ENCODE measurements at regions not wholly inside any gene's neighbourhood (a gene's known extent, or its start where the extent isn't known, plus 50 kb on each side); places are given as distances from the start of the nearest gene placed in this dataset.
A peak's percentile ranks its signal among the peaks of the same experiment; 100 is the strongest.
"Not testable (repeated sequence)": the region's sequence is repeated elsewhere in the genome, so short reads cannot be mapped to it uniquely, and the experiment has no call there.

- peak; percentile 22 for DNase-seq
- Histone ChIP-seq H3K27ac (no peak overlapping the region), H3K4me3 (ENCODE audit: low read depth, low read length) (no peak overlapping the region), H3K27me3 (replicated peaks) (no peaks in the 10 kb centered on the region), H3K36me3 (replicated peaks) (no peaks in the 10 kb centered on the region)
- in situ Hi-C loops (cut with HindIII; ENCODE audit: low pct_ligation_motif_present, low sequenced_read_pairs), result no loop called here
- no peak for TF ChIP-seq CTCF (IDR thresholded peaks at IDR 0.05; ENCODE audit: low read depth, low read length, missing control alignments)
Observed at GRCh38 chr10:28180654-28181053, 122.2 kb downstream of the MPP7 start.

- in situ Hi-C loops (cut with HindIII; ENCODE audit: low pct_ligation_motif_present, low sequenced_read_pairs), result no loop called here
- no peaks in the 10 kb centered on the region for H3K36me3 ChIP-seq (replicated peaks)
- DNase-seq, result no peak
- H3K4me3 ChIP-seq (ENCODE audit: low read depth, low read length), result no peak overlapping the region
- TF ChIP-seq CTCF (IDR thresholded peaks at IDR 0.05; ENCODE audit: low read depth, low read length, missing control alignments), result no peak
- H3K27ac ChIP-seq, result no peak overlapping the region
- no peaks in the 10 kb centered on the region for H3K27me3 ChIP-seq (replicated peaks)
Observed at GRCh38 chr10:28179743-28180099, 123.1 kb downstream of the MPP7 start.

- Histone ChIP-seq H3K27me3 (replicated peaks) (no peaks in the 10 kb centered on the region), H3K36me3 (replicated peaks) (no peaks in the 10 kb centered on the region), H3K27ac (no peak overlapping the region), H3K4me3 (ENCODE audit: low read depth, low read length) (no peak overlapping the region)
- in situ Hi-C loops (cut with HindIII; ENCODE audit: low pct_ligation_motif_present, low sequenced_read_pairs), result no loop called here
- peak; percentile 58 for TF ChIP-seq CTCF (IDR thresholded peaks at IDR 0.05; ENCODE audit: low read depth, low read length, missing control alignments)
- peak; percentile 49 for DNase-seq
Observed at GRCh38 chr10:28179006-28179742, 123.7 kb downstream of the MPP7 start.

- no peak overlapping the region for H3K4me3 ChIP-seq (ENCODE audit: low read depth, low read length)
- no peak for TF ChIP-seq CTCF (IDR thresholded peaks at IDR 0.05; ENCODE audit: low read depth, low read length, missing control alignments)
- DNase-seq, result no peak
- H3K27ac ChIP-seq, result no peak overlapping the region
- H3K27me3 ChIP-seq (replicated peaks), result no peaks in the 10 kb centered on the region
- no peaks in the 10 kb centered on the region for H3K36me3 ChIP-seq (replicated peaks)
- in situ Hi-C loops (cut with HindIII; ENCODE audit: low pct_ligation_motif_present, low sequenced_read_pairs), result no loop called here
Observed at GRCh38 chr10:28177944-28178637, 124.8 kb downstream of the MPP7 start.

- DNase-seq; H3K36me3 ChIP-seq (replicated peaks); H3K27ac ChIP-seq; in situ Hi-C loops (cut with HindIII; ENCODE audit: low pct_ligation_motif_present, low sequenced_read_pairs); H3K27me3 ChIP-seq (replicated peaks); H3K4me3 ChIP-seq (ENCODE audit: low read depth, low read length): not testable (repeated sequence)
Observed at GRCh38 chr10:28176498-28176897, 126.4 kb downstream of the MPP7 start.

GRCh38 chr10:28172223-28172610 lies 130.6 kb downstream of the MPP7 start:
- in situ Hi-C loops (cut with HindIII; ENCODE audit: low pct_ligation_motif_present, low sequenced_read_pairs), result no loop called here
- DNase-seq, result no peak
- no peak for TF ChIP-seq CTCF (IDR thresholded peaks at IDR 0.05; ENCODE audit: low read depth, low read length, missing control alignments)
- Histone ChIP-seq H3K27me3 (replicated peaks) (no peaks in the 10 kb centered on the region), H3K27ac (no peak overlapping the region), H3K36me3 (replicated peaks) (no peaks in the 10 kb centered on the region), H3K4me3 (ENCODE audit: low read depth, low read length) (no peak overlapping the region)
